Keratinocyte (primary cell): ENCODE measurements at regions not wholly inside any gene's neighbourhood (a gene's known extent, or its start where the extent isn't known, plus 50 kb on each side); places are given as distances from the start of the nearest gene placed in this dataset.

Experiments
- DNase-seq: peaks from one replicate; pipeline ENCODE4 v3.0.0-alpha.2; 2011; ENCODE audit warnings: low read depth, missing footprints, low spot score
- FAIRE-seq: peaks from 2 replicates; lab custom pipeline; 2011; peaks lifted over from hg19 to GRCh38; lab: Jason Lieb, UNC
- H2AFZ ChIP-seq: 2 replicates; pipeline ENCODE4 v1.6.0; 2012; ENCODE audit warnings: low read length, control low read depth, inconsistent platforms; ENCODE audit not compliant: control insufficient read depth
- H3K27ac ChIP-seq: 2 replicates; pipeline ENCODE4 v1.5.1; 2011; ENCODE audit warnings: low read length; ENCODE audit not compliant: control insufficient read depth, insufficient read depth
- H3K27me3 ChIP-seq: 3 replicates; pipeline ENCODE4 v1.6.0; 2011; ENCODE audit warnings: low read length; ENCODE audit not compliant: control insufficient read depth, insufficient read depth; ENCODE audit errors: extremely low read depth
- H3K36me3 ChIP-seq, 2 experiments: 2 replicates in 1 of 2; 3 replicates in 1 of 2; pipeline ENCODE4 v1.5.1; 2011; ENCODE audit warnings: low read length in 2 of 2, mild to moderate bottlenecking in 1 of 2; ENCODE audit not compliant: control insufficient read depth in 2 of 2, insufficient read depth in 2 of 2; ENCODE audit errors: extremely low read depth in 1 of 2
- H3K4me1 ChIP-seq: 3 replicates; pipeline ENCODE4 v1.5.1; 2011; ENCODE audit warnings: low read length; ENCODE audit not compliant: control insufficient read depth, insufficient read depth; ENCODE audit errors: extremely low read depth
- H3K4me2 ChIP-seq: 3 replicates; pipeline ENCODE4 v1.6.0; 2011; ENCODE audit warnings: low read depth, low read length; ENCODE audit not compliant: control insufficient read depth, insufficient read depth; ENCODE audit errors: extremely low read depth
- H3K4me3 ChIP-seq, 3 experiments: fragments of 200-600 bp in 1 of 3; sonication (generic) in 1 of 3; 2 replicates in 2 of 3; 3 replicates in 1 of 3; pipeline ENCODE4 v1.5.1; 2011 to 2016; ENCODE audit warnings: low read length in 3 of 3, mild to moderate bottlenecking in 3 of 3, control low read depth in 2 of 3, inconsistent platforms in 1 of 3, low read depth in 1 of 3, mixed read lengths in 1 of 3, mixed run types in 1 of 3, moderate library complexity in 1 of 3; ENCODE audit not compliant: control insufficient read depth in 2 of 3, insufficient read depth in 2 of 3; ENCODE audit errors: extremely low read depth in 1 of 3
- H3K79me2 ChIP-seq: 2 replicates; pipeline ENCODE4 v1.6.0; 2012; ENCODE audit warnings: low read length; ENCODE audit not compliant: control insufficient read depth, insufficient read depth
- H3K9ac ChIP-seq: 3 replicates; pipeline ENCODE4 v1.6.0; 2011; ENCODE audit warnings: low read length; ENCODE audit not compliant: control insufficient read depth, insufficient read depth; ENCODE audit errors: extremely low read depth
- H3K9me1 ChIP-seq: 3 replicates; pipeline ENCODE4 v1.6.0; 2011; ENCODE audit warnings: low read length; ENCODE audit not compliant: control insufficient read depth, insufficient read depth; ENCODE audit errors: extremely low read depth
- H3K9me3 ChIP-seq: 2 replicates; pipeline ENCODE4 v1.5.1; 2012; ENCODE audit warnings: low read depth, low read length; ENCODE audit not compliant: control insufficient read depth
- H4K20me1 ChIP-seq: 3 replicates; pipeline ENCODE4 v1.6.0; 2011; ENCODE audit warnings: low read length; ENCODE audit not compliant: control insufficient read depth, insufficient read depth; ENCODE audit errors: extremely low read depth
- CTCF ChIP-seq, 3 experiments: IDR thresholded peaks in 1 of 3; conservative IDR thresholded peaks in 1 of 3; optimal IDR thresholded peaks in 1 of 3; 2 replicates in 2 of 3; 3 replicates in 1 of 3; pipeline versions ENCODE3 to v1.5.1; 2011; ENCODE audit warnings: low read length in 3 of 3, mild to moderate bottlenecking in 3 of 3, moderate library complexity in 2 of 3, control low read depth in 1 of 3, inconsistent platforms in 1 of 3; ENCODE audit not compliant: insufficient read depth in 2 of 3; ENCODE audit errors: extremely low read depth in 1 of 3
- EZH2 ChIP-seq: IDR thresholded peaks from one replicate; pipeline ENCODE4 v1.6.1; 2012; ENCODE audit warnings: inconsistent platforms, mild to moderate bottlenecking, low read length, moderate library complexity
- dilution Hi-C: fragments of 300-500 bp; cut with MboI; formaldehyde crosslinking; loops from one replicate; pipeline ENCODE4 v1.7.0; 2020; ENCODE audit warnings: low sequenced_read_pairs; ENCODE audit not compliant: extremely low pct_ligation_motif_present

DNA sequence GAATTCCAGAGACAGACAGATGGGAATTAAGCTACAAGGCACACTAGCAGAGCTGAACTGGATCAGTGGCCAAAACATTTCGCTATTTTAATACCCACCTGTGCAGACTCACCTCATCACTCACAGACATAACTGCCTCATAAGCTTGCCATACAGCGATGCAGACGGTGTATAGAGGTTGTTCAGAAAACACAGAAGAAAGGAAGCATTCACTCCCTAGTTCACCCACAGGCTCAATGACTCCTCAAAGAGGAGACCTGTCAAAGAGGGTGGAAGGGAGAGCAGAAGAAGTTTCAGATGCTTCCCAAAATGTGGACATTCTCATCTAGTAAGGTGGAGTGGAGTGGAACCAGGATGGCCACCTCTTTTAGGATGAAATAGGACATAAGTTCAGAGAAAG is 81.7 kb upstream of the SPHKAP start:
- no peak for TF ChIP-seq CTCF (optimal IDR thresholded peaks at IDR 0.05 in 1 of 3, IDR thresholded peaks at IDR 0.05 in 1 of 3, conservative IDR thresholded peaks at IDR 0.05 in 1 of 3; ENCODE audit: extremely low read depth in 1 of 3, insufficient read depth in 2 of 3, low read length in 3 of 3)
- Histone ChIP-seq H3K4me3 (no peak overlapping the region), H3K79me2 (no peaks in the 10 kb centered on the region), H3K36me3 (no peaks in the 10 kb centered on the region), H3K9me1 (no peaks in the 10 kb centered on the region), H3K4me2 (no peak overlapping the region), H3K9me3 (no peaks in the 10 kb centered on the region), H3K27ac (no peak overlapping the region), H3K27me3 (no peaks in the 10 kb centered on the region), H3K9ac (no peak overlapping the region), H2AFZ (no peak overlapping the region), H3K4me1 (no peaks in the 10 kb centered on the region), H4K20me1 (no peaks in the 10 kb centered on the region)
- DNase-seq (no peak), FAIRE-seq (no peak)
- dilution Hi-C loops = no loop called here

- Histone ChIP-seq H3K4me3 (no peak overlapping the region), H3K4me1 (no peaks in the 10 kb centered on the region), H3K9ac (no peak overlapping the region), H3K4me2 (no peak overlapping the region), H2AFZ (no peak overlapping the region), H3K27ac (no peak overlapping the region), H3K36me3 (no peaks in the 10 kb centered on the region), H4K20me1 (no peaks in the 10 kb centered on the region), H3K9me1 (no peaks in the 10 kb centered on the region), H3K79me2 (no peaks in the 10 kb centered on the region), H3K27me3 (no peaks in the 10 kb centered on the region), H3K9me3 (no peaks in the 10 kb centered on the region)
- dilution Hi-C loops = no loop called here
- TF ChIP-seq EZH2 (no peak), CTCF (optimal IDR thresholded peaks at IDR 0.05 in 1 of 3, IDR thresholded peaks at IDR 0.05 in 1 of 3, conservative IDR thresholded peaks at IDR 0.05 in 1 of 3; ENCODE audit: extremely low read depth in 1 of 3, insufficient read depth in 2 of 3, low read length in 3 of 3) (no peak)
- FAIRE-seq (no peak), DNase-seq (no peak)
These were observed 80.1 kb upstream of the SPHKAP start for GRCh38 chr2:228261546-228261945.
